GM19023 (cell line): ENCODE measurements at regions not wholly inside any gene's neighbourhood (a gene's known extent, or its start where the extent isn't known, plus 50 kb on each side); places are given as distances from the start of the nearest gene placed in this dataset.

Source experiments
- ATAC-seq: cut with Tn5 transposase; IDR thresholded peaks from one replicate; pipeline ENCODE4 v1.9.1; 2021; ENCODE audit warnings: mild to moderate bottlenecking, moderate library complexity; ENCODE audit not compliant: unreplicated experiment

GRCh38 chr4:13142191-13142590 is 341.9 kb downstream of the RAB28 start:
- ATAC-seq = no peak

DNA sequence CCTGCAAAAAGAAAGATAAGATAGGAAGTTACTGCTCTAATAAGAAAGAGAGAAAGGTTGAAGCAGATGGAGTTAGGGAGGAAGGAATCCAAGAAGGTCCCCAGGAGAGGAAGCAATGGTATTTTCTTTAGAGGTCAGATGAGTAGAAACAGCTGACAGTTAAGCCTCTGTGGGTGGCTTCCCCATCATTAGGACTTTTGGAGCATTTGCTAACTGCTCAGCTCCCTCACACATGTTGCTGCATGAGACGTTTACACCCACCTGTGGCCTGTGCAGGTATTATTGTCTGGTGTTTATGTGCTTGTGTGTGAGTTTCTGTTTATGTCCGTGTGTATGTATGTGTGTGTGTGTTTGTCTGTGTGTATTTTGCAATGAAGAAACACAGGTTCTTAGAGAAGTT is 346.8 kb downstream of the RAB28 start:
- ATAC-seq = no peak

- ATAC-seq = no peak
These were observed 350.4 kb downstream of the RAB28 start for GRCh38 chr4:13133700-13134099.

- no peak for ATAC-seq
These were observed 353.3 kb downstream of the RAB28 start for GRCh38 chr4:13130848-13131247.

- ATAC-seq = no peak
These were observed 355.0 kb downstream of the RAB28 start for GRCh38 chr4:13129095-13129494.

DNA sequence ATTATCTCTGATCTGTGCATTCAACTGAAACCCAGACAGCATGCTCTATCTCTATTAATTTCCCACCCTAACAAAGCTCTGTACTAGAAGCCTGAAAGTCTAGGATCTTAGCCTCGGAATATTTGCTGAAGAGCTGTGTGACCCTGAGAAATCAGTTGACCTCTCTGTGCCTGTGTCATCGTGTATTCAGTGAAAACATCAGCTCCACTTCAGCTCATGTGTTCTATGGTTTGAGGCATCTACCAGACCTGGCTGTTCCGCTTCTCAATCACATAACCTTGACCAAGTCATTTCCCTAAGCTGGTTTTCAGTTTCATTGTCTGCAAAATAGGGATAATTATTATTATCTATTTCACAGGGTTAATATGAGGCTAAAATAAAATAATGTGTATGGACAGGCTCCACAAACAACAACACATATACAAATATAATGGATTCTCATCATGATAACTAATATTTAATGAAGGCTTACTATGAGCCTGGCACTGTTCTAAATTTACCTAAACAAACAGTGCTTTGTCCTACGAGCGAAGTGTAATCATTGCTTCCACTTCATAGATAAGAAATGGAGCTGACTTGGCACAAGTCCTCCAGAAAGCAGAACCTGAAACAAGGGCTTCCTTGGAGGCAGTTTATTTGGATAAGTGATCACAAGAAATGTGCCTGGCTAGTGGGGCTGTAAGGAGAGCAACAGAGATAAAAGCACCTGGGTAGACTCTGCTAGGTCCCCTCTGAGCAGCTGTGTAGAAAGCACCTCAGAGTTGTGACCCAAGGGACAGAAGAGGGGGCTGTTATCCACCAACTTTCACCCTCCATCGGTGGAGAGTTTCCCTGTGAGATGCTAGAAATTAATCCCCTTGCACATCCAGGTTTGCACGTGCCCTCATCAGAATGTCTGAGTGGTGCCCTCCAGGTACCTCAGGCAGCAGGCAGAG is 356.9 kb downstream of the RAB28 start:
- no peak for ATAC-seq

DNA sequence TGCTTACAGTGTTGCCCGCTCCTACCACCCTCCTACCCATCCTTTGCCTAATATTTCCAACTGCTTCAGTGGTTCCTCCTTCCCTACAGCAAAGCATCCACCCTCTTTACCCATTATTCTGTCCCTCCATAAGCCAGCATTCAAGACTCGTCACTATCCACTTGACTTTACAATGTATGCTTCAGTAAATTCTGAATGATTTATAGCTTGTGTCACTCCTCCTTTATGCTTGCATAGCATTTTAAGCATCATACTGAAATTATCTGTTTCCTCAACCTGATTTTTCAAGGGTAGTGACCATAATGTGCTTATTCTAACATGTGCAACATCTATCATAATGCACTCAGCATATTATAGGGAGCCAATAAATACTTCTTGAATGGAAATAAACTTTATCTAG is 365.5 kb downstream of the RAB28 start:
- ATAC-seq = no peak

- ATAC-seq = no peak
These were observed 367.0 kb downstream of the RAB28 start for GRCh38 chr4:13117185-13117584.

- no peak for ATAC-seq
These were observed 372.1 kb downstream of the RAB28 start for GRCh38 chr4:13112030-13112429.

DNA sequence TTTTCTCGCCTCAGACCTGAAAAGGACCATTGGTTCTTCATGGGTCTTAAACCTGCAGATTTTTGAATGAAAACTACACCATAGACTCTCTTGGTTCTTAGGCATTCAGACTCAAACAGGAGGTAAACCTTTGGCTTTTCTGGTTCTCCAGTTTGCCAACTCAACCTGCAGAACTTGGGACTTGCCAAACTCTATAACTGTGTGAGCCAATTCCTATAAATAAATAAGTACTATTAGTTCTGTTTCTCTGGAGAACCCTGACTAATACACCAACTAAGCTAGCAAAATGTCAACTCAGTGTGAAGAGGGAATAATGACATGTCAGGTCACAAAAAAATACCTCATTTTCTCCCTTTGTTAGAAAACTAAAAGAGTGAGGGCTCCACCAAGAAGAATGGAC is 374.6 kb downstream of the RAB28 start:
- ATAC-seq = no peak

DNA sequence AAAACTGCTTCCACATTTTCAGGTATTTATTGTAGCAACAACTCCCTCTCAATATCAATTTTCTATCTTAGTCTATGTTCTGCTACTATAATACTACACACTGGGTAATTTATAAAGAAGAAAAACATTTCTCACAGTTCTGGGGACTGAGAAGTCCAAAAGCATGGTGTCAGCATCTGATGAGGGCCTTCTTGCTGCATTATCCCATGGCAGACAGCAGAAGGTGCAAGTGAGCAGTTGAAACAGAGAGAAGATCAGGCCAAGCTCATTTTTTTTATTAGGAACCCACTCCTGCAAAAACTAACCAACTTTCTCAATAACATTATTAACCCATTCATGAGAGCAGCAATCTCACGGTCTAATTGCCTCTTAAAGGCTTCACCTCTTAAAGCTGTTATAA is 376.0 kb downstream of the RAB28 start:
- ATAC-seq = no peak

GRCh38 chr4:13103382-13104015 is 380.6 kb downstream of the RAB28 start:
- no peak for ATAC-seq

DNA sequence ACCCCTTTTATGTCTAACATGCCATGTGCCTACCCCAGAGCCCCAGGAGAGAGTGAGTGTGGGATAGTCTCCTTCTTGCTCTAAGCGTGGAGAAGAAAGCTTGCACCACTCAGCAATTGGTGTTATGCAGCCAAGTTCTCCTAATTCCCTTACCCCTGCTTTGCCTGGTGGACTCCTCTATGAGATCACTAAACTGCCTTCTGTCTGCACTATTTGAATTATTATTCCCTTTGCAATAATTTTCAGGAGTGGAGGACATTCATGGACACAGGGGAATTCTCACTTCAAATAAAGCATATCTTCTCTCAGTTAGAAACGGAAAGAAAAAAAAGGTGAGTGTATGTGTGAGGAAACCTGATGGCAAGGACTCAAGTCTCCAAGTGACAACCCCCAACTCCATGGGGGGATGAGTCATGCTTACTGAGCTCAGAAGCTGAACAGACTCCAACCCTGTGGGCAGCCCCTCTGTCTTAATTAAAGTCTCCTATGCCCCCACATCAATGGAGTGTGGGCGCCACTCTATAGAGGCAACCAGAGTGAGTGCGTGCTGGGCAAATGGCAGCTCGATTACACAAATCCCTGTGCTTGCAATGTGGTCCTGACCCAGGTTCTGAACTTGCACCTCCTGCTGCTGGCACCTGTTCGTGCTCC is 381.9 kb downstream of the RAB28 start:
- ATAC-seq = no peak

DNA sequence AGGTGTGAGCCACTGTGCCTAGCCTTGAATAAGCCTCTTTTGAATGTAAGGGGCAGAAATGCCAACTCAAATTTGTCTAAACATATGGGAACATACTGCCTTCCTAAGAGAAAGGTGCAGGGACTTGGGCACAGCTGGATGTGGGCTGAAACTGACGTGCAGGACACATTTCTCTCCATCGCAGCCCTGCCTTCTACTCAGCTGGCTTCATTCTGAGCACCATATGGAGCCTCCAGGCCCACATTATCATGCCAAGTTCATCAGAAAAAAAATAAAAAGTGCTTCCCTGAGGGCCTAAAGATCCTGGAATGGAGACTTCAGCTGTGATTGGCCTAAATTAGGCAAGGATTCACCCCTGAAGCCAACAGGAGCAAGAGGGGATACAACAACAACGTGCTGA is 386.2 kb downstream of the RAB28 start:
- no peak for ATAC-seq

- no peak for ATAC-seq
These were observed 388.4 kb downstream of the RAB28 start for GRCh38 chr4:13095722-13096121.

DNA sequence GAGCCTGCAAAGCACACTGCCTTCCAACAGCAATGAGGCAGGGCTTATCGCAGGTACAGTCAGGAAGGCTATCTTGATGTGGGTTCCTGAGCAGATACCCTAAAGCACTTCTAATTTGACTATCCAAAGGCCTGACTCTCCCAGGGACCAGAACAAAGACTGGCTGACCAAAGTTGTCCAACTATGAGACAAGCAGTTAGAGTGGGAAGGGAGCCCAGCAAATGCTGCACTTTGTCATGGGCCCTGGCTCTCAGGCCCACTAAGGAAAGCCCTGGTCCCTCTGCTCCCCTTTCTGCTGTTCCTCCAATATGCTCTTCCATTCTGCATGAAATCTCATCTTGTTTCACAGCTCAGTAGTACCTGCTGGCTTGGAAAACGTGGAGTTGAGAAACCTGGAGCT is 391.0 kb downstream of the RAB28 start:
- no peak for ATAC-seq

- ATAC-seq = no peak
These were observed 391.4 kb downstream of the RAB28 start for GRCh38 chr4:13092702-13093101.

DNA sequence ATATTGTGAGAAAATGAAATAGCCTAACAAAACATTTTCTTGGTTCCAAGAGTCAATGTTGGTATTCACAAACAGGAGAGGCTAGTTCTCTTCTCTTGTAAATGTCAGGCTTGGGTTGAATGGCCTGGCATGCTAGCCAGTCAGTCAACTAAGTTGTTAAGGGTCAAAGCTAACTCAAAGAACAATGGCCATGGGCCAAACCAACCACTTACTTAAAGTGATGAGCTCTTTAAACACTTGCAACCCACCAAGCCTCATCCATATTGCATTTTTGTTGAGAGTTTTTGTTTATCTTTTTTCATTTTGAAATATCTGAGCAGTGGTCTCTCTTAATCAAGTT is 394.5 kb downstream of the RAB28 start:
- ATAC-seq = no peak

DNA sequence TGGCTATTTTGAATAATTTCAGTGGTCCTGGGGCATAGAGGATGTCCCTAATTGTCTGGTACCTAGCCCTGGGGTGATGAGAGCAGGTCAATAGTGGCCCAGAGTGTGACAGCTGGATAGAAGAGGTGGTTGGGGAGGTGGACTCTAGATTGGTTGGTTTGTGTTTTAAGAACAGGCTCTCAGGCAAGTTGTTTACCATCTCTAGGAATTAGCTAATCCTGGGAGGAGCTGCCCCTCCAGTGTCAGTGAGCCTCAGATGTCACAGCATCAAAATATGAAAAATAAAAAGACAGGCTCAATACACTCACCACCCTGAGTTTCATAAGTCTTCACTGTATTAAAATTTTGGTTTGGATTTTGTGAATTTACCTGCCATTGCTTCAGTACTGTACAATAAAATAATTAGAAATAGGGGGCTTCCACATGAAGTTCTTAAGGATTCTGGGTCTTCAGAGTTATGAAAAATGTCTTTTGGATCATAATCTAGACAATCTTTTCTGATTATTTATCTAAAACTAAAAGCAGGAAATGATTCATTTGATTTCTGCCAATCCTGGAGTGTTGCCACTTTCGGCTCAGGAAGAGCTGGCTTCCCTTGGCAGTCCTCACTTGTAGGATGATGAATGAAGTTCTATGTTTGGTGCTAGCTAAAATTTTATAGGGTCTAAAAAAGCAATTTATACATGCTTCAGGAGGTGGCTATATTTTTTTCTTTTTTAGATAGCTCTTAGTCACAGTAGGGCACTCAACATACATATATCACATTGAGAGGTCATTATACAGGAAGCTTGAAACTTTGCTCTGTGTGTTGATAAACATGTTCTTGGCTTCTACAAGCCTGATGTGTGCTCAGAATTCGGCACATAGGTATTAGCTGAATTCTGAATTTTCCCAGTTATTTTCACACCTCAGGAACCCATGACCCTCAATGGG is 395.1 kb downstream of the RAB28 start:
- ATAC-seq = no peak

DNA sequence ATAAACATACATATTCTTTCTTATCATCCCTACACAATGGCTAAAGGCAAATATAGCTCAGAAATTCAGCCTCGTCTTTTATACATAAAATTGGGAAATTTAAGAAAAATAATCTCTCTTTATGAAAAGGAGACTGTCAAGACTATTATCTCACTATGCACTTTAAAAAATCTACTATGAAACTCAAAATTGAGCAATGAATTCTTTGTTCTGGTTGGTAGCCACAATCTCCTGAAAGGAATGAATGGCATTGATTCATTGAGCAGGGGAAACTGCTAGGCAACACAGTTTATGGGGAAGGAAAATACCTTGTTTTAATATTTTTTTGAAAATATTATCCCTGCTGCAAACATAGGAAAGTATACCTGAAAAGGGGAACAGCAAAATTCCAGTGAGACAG is 397.1 kb downstream of the RAB28 start:
- no peak for ATAC-seq

DNA sequence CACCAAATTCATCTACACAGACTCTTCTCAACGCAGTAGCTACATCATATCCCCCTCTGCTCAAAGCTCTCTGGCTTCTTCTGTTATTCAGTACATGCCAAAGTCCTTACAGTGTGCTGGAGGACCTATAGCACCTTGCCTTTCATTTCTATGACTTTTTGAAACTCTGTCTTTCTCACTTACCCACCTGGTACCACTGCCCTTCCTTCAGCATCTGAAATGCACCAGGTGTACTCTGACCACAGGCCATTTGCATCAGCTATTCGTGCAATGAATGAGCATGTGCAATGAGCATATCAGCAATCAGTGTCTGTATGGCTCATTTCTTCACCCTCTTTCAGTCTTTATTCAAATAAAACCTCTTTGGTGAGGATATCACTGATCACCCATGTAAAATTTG is 399.9 kb downstream of the RAB28 start:
- ATAC-seq = no peak
